GM18861 (cell line): ENCODE measurements at regions not wholly inside any gene's neighbourhood (a gene's known extent, or its start where the extent isn't known, plus 50 kb on each side); places are given as distances from the start of the nearest gene placed in this dataset.
A peak's percentile ranks its signal among the peaks of the same experiment; 100 is the strongest.

ENCODE experiments used
- ATAC-seq: cut with Tn5 transposase; IDR thresholded peaks from one replicate; pipeline ENCODE4 v1.9.1; 2021; ENCODE audit not compliant: unreplicated experiment

GRCh38 chr13:78428646-78429045 is 174.7 kb downstream of the POU4F1 start:
- no peak for ATAC-seq

GRCh38 chr13:78426183-78426582 is 177.2 kb downstream of the POU4F1 start:
- ATAC-seq, result no peak

GRCh38 chr13:78420814-78421213 is 182.5 kb downstream of the POU4F1 start:
- ATAC-seq, result no peak

GRCh38 chr13:78413887-78414553 is 189.3 kb downstream of the POU4F1 start:
- ATAC-seq, result no peak

GRCh38 chr13:78410847-78411246 is 192.5 kb downstream of the POU4F1 start:
- no peak for ATAC-seq

- no peak for ATAC-seq
Measured at GRCh38 chr13:78410164-78410563, 193.2 kb downstream of the POU4F1 start.

- ATAC-seq, result peak; percentile 82
Measured at GRCh38 chr13:78409172-78409571, 194.2 kb downstream of the POU4F1 start.

- ATAC-seq, result no peak
Measured at GRCh38 chr13:78404846-78405360, 198.4 kb downstream of the POU4F1 start.

GRCh38 chr13:78402708-78403400 is 200.5 kb downstream of the POU4F1 start:
- ATAC-seq, result no peak

GRCh38 chr13:78401873-78402707 is 201.3 kb downstream of the POU4F1 start:
- no peak for ATAC-seq

- ATAC-seq, result peak; percentile 86
Measured at GRCh38 chr13:78398743-78399410, 204.5 kb downstream of the POU4F1 start.

- no peak for ATAC-seq
Measured at GRCh38 chr13:78393286-78394142, 209.8 kb downstream of the POU4F1 start.

GRCh38 chr13:78383899-78384298 is 219.5 kb downstream of the POU4F1 start:
- ATAC-seq, result no peak

GRCh38 chr13:78383071-78383484 is 220.3 kb downstream of the POU4F1 start:
- no peak for ATAC-seq

GRCh38 chr13:78382491-78382890 is 220.9 kb downstream of the POU4F1 start:
- no peak for ATAC-seq

- ATAC-seq, result no peak
Measured at GRCh38 chr13:78376822-78377221, 226.5 kb downstream of the POU4F1 start.

GRCh38 chr13:78376033-78376432 is 227.3 kb downstream of the POU4F1 start:
- no peak for ATAC-seq

GRCh38 chr13:78372581-78372980 is 230.8 kb downstream of the POU4F1 start:
- ATAC-seq, result no peak

- ATAC-seq, result no peak
Measured at GRCh38 chr13:78370231-78370630, 233.1 kb downstream of the POU4F1 start.

- no peak for ATAC-seq
Measured at GRCh38 chr13:78364711-78365110, 238.6 kb downstream of the POU4F1 start.
